Ovary (tissue), 3 donors: ENCODE measurements at regions not wholly inside any gene's neighbourhood (a gene's known extent, or its start where the extent isn't known, plus 50 kb on each side); places are given as distances from the start of the nearest gene placed in this dataset.

Experiments
- EP300 ChIP-seq: sonication (generic); formaldehyde crosslinking; IDR thresholded peaks from one replicate; pipeline ENCODE4 v1.6.1; 2017; ENCODE audit warnings: antibody characterized with exemption
- POLR2A ChIP-seq: fragments of 450-650 bp; IDR thresholded peaks from one replicate; pipeline ENCODE4 v1.6.1; 2017; ENCODE audit warnings: antibody characterized with exemption, mild to moderate bottlenecking, moderate library complexity
- TF ChIP-seq, protein P1 (sequence below), 3 donors: fragments of 450-650 bp in 2 of 3; fragments of 200-600 bp in 1 of 3; IDR thresholded peaks; one replicate each; pipeline versions ENCODE4 v1.5.1 to v1.8.0; 2016 to 2022; ENCODE audit warnings: antibody characterized with exemption in 3 of 3, mild to moderate bottlenecking in 1 of 3
- donor health status: DM: no; HTN: no; CAD: no.

DNA sequence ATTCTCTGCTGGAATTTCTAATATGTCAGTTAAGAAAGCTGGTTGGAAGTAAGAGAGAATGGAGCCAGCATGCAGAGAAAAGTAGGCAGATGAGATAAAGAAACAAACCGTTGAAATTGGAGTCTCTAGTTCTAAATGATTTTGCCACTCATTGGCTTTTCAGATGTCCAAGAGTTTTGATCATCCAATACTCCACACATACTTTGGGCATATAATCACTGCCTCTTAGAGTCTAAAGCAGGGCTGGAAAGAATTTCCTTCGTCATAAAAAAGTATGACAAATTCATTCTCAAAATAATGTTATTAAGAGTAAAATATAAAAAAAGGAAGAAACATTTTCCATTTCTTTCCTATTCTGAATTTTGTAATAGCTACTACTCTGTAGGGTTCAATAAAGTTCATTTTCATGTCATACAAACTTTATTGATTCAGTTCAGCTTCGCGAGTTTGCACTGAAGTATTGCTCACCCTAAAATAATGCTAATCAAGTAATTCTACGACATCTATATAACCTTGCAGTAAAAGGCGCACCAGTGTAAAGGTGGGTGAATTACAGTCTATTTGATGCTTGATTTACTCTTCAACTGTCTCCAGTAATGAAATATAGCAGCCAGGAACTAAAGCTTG, 1556.6 kb downstream of the NCAM2 start:
- TF ChIP-seq, protein P1, sequence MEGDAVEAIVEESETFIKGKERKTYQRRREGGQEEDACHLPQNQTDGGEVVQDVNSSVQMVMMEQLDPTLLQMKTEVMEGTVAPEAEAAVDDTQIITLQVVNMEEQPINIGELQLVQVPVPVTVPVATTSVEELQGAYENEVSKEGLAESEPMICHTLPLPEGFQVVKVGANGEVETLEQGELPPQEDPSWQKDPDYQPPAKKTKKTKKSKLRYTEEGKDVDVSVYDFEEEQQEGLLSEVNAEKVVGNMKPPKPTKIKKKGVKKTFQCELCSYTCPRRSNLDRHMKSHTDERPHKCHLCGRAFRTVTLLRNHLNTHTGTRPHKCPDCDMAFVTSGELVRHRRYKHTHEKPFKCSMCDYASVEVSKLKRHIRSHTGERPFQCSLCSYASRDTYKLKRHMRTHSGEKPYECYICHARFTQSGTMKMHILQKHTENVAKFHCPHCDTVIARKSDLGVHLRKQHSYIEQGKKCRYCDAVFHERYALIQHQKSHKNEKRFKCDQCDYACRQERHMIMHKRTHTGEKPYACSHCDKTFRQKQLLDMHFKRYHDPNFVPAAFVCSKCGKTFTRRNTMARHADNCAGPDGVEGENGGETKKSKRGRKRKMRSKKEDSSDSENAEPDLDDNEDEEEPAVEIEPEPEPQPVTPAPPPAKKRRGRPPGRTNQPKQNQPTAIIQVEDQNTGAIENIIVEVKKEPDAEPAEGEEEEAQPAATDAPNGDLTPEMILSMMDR (IDR thresholded peaks at IDR 0.05): no peak
- TF ChIP-seq POLR2A (no peak), EP300 (no peak)
